HG03571 (cell line): ENCODE measurements at regions not wholly inside any gene's neighbourhood (a gene's known extent, or its start where the extent isn't known, plus 50 kb on each side); places are given as distances from the start of the nearest gene placed in this dataset.

Experiments used
- ATAC-seq: cut with Tn5 transposase; IDR thresholded peaks from one replicate; pipeline ENCODE4 v1.9.1; 2021; ENCODE audit not compliant: unreplicated experiment

- ATAC-seq: no peak
Measured at GRCh38 chr5:2393556-2393955, 357.9 kb downstream of the IRX2 start.

- ATAC-seq: no peak
Measured at GRCh38 chr5:2391566-2391965, 359.9 kb downstream of the IRX2 start.

- ATAC-seq: no peak
Measured at GRCh38 chr5:2391021-2391420, 360.5 kb downstream of the IRX2 start.

GRCh38 chr5:2388571-2388970 is 362.9 kb downstream of the IRX2 start:
- no peak for ATAC-seq

- ATAC-seq: no peak
Measured at GRCh38 chr5:2387634-2388325, 363.7 kb downstream of the IRX2 start.

- ATAC-seq: no peak
Measured at GRCh38 chr5:2387250-2387633, 364.2 kb downstream of the IRX2 start.

GRCh38 chr5:2385818-2386217 is 365.7 kb downstream of the IRX2 start:
- no peak for ATAC-seq

GRCh38 chr5:2383698-2384065 is 367.8 kb downstream of the IRX2 start:
- ATAC-seq: no peak

GRCh38 chr5:2382776-2383697 is 368.4 kb downstream of the IRX2 start:
- no peak for ATAC-seq

GRCh38 chr5:2381861-2382260 is 369.6 kb downstream of the IRX2 start:
- no peak for ATAC-seq

- no peak for ATAC-seq
Measured at GRCh38 chr5:2381070-2381469, 370.4 kb downstream of the IRX2 start.

GRCh38 chr5:2378976-2379375 is 372.5 kb downstream of the IRX2 start:
- no peak for ATAC-seq

GRCh38 chr5:2378108-2378507 is 373.4 kb downstream of the IRX2 start:
- no peak for ATAC-seq

GRCh38 chr5:2376486-2376885 is 375.0 kb downstream of the IRX2 start:
- no peak for ATAC-seq

- ATAC-seq: no peak
Measured at GRCh38 chr5:2375757-2376250, 375.7 kb downstream of the IRX2 start.

- ATAC-seq: no peak
Measured at GRCh38 chr5:2375291-2375690, 376.2 kb downstream of the IRX2 start.

GRCh38 chr5:2374703-2375102 is 376.8 kb downstream of the IRX2 start:
- no peak for ATAC-seq

GRCh38 chr5:2373631-2374030 is 377.8 kb downstream of the IRX2 start:
- no peak for ATAC-seq

GRCh38 chr5:2371419-2371710 is 380.1 kb downstream of the IRX2 start:
- no peak for ATAC-seq

GRCh38 chr5:2370626-2371418 is 380.7 kb downstream of the IRX2 start:
- no peak for ATAC-seq

- ATAC-seq: no peak
Measured at GRCh38 chr5:2369178-2369577, 382.3 kb downstream of the IRX2 start.

- no peak for ATAC-seq
Measured at GRCh38 chr5:2366816-2367215, 384.7 kb downstream of the IRX2 start.
